ENCODE measurements at regions not wholly inside any gene's neighbourhood (a gene's known extent, or its start where the extent isn't known, plus 50 kb on each side); places are given as distances from the start of the nearest gene placed in this dataset.

DNA sequence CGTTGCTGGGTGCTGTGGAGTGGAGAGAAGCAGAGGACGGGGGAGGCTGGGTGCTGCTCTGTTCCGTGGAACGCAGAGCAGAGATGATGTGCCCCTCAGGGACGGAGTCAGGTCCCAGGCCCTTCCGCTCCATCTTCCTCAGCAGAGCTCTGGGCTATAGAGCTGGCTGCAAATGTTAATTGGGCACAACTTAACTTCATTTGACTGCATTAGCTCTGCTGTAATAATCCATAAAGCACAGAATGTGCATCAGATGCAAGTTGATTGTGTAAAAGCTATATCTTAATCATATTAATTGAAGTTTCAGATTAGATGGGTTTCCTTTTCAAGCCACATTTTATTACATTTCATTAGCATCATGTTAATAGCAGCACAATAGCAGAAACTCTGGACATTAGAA, 212.6 kb downstream of the ABCC12 start:
- Histone ChIP-seq H3K4me1 (ENCODE audit: control insufficient read depth, insufficient read depth, low read length) (no peaks in the 10 kb centered on the region; the same call in 1 of the 2 replicates), H3K9me3 (ENCODE audit: control insufficient read depth, insufficient read depth, low read depth, low read length) (no peaks in the 10 kb centered on the region), H3K36me3 (ENCODE audit: control insufficient read depth, insufficient read depth, low read length) (no peaks in the 10 kb centered on the region), H3K4me3 (ENCODE audit: low read depth, low read length) (no peak overlapping the region), H3K27me3 (ENCODE audit: control insufficient read depth, insufficient read depth, low read length) (no peaks in the 10 kb centered on the region), H3K9ac (ENCODE audit: low read length) (no peak overlapping the region), H3K27ac (ENCODE audit: low read depth, low read length) (no peak overlapping the region)

DNA sequence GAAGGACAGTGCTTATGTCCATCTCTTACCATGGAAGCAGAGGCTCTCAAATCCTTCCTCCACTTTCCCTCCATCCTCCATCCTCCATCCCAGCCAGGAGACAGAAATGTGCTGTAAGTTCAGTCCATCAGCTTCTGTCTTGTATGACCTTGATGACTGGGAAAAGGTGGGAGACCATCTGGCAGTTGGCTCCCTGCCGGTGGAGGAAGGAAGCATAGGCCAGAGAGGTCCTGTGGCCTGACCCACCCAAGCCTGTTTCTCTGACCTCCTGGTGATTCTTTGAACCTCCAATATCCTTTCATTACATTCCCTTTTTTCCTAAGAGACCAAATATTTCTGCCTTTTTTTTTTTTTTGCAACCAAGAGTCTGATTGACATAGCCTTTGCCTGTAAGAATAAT, 215.3 kb downstream of the ABCC12 start:
- H3K27me3 ChIP-seq (ENCODE audit: control insufficient read depth, insufficient read depth, low read length): no peaks in the 10 kb centered on the region
- no peaks in the 10 kb centered on the region for H3K36me3 ChIP-seq (ENCODE audit: control insufficient read depth, insufficient read depth, low read length)
- no peak overlapping the region for H3K4me3 ChIP-seq (ENCODE audit: low read depth, low read length)
- no peak overlapping the region for H3K27ac ChIP-seq (ENCODE audit: low read depth, low read length)
- no peak overlapping the region for H3K9ac ChIP-seq (ENCODE audit: low read length)
- H3K9me3 ChIP-seq (ENCODE audit: control insufficient read depth, insufficient read depth, low read depth, low read length): no peaks in the 10 kb centered on the region
- no peaks in the 10 kb centered on the region; the same call in 1 of the 2 replicates for H3K4me1 ChIP-seq (ENCODE audit: control insufficient read depth, insufficient read depth, low read length)

DNA sequence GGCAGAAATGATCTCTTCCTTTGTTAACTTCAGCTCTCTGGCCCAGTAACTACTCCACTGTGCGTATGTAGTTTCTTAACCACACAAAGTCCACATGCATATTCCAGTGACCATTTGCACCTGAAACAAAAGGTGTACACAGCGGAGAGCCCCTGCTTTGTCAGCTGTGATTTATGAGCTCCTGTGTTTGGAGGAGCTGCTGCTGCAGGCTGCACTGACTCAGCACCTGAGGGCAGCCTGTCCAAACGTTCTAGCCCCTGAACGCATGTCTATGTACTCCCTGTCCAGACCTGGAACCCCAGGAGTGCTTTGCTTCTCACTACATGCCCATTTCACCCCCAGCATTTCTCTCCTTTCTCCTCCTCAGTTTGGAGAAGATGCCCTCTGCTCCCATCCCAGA, 216.1 kb downstream of the ABCC12 start:
- Histone ChIP-seq H3K27me3 (ENCODE audit: control insufficient read depth, insufficient read depth, low read length) (no peaks in the 10 kb centered on the region), H3K36me3 (ENCODE audit: control insufficient read depth, insufficient read depth, low read length) (no peaks in the 10 kb centered on the region), H3K9ac (ENCODE audit: low read length) (no peak overlapping the region), H3K9me3 (ENCODE audit: control insufficient read depth, insufficient read depth, low read depth, low read length) (no peaks in the 10 kb centered on the region), H3K4me1 (ENCODE audit: control insufficient read depth, insufficient read depth, low read length) (no peaks in the 10 kb centered on the region; the same call in 1 of the 2 replicates), H3K27ac (ENCODE audit: low read depth, low read length) (no peak overlapping the region), H3K4me3 (ENCODE audit: low read depth, low read length) (no peak overlapping the region)

DNA sequence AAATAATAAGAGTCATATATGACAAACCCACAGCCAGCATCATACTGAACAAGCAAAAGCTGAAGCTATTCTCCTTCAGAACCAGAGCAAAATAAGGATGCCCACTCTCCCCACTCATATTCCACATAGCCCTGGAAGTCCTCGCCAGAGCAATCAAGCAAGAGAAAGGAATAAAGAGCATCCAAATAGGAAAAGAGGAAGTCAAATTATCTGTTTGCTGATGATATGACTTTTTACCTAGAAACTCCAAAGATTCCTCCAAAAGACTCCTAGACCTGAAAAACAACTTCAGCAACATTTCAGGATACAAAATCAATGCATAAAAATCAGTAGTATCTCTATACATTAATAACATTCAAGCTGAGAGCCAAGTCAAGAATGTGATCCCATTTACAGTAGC, 217.5 kb downstream of the ABCC12 start:
- Histone ChIP-seq H3K27ac (ENCODE audit: low read depth, low read length) (no peak overlapping the region), H3K36me3 (ENCODE audit: control insufficient read depth, insufficient read depth, low read length) (no peaks in the 10 kb centered on the region), H3K27me3 (ENCODE audit: control insufficient read depth, insufficient read depth, low read length) (no peaks in the 10 kb centered on the region), H3K9me3 (ENCODE audit: control insufficient read depth, insufficient read depth, low read depth, low read length) (no peaks in the 10 kb centered on the region), H3K9ac (ENCODE audit: low read length) (no peak overlapping the region), H3K4me1 (ENCODE audit: control insufficient read depth, insufficient read depth, low read length) (no peaks in the 10 kb centered on the region; the same call in 1 of the 2 replicates), H3K4me3 (ENCODE audit: low read depth, low read length) (no peak overlapping the region)

DNA sequence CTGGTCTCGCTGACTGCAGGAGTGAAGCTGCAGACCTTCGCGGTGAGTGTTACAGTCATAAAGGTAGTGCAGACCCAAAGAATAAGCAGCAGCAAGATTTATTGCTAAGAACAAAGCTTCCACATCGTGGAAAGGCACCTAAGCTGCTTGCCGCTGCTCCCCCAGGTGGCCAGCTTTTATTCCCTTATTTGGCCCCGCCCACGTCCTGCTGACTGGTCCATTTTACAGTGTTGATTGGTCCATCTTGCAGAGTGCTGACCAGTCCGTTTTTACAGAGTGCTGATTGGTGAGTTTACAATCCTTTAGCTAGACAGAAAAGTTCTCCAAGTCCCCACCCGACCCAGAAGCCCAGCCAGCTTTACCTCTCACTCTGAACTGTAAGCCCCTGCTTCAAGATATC, 227.8 kb downstream of the ABCC12 start:
- no peaks in the 10 kb centered on the region for H3K9me3 ChIP-seq (ENCODE audit: control insufficient read depth, insufficient read depth, low read depth, low read length)
- H3K27me3 ChIP-seq (ENCODE audit: control insufficient read depth, insufficient read depth, low read length): no peaks in the 10 kb centered on the region
- no peaks in the 10 kb centered on the region for H3K36me3 ChIP-seq (ENCODE audit: control insufficient read depth, insufficient read depth, low read length)
- no peak overlapping the region for H3K4me3 ChIP-seq (ENCODE audit: low read depth, low read length)
- no peak overlapping the region for H3K27ac ChIP-seq (ENCODE audit: low read depth, low read length)
- no peak overlapping the region for H3K9ac ChIP-seq (ENCODE audit: low read length)
- H3K4me1 ChIP-seq (ENCODE audit: control insufficient read depth, insufficient read depth, low read length): no peaks in the 10 kb centered on the region

DNA sequence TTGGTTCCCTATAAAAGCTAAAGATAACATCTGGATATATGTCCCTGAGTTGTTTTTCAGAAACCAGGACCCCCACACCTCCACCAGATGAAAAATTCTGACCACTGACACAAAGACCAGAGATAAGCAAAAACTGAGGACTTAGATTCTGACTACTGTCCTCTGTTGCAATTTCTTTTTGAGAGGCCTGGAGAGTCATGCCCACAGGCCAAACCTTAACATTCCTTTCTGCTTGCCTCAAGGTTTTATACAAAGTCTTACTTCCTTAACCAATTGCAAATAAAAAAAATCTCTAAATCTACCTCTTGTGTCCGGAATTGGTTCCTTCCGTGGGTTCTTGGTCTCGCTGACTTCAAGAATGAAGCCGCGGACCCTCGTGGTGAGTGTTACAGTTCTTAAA, 228.5 kb downstream of the ABCC12 start:
- Histone ChIP-seq H3K4me3 (ENCODE audit: low read depth, low read length) (no peak overlapping the region), H3K27me3 (ENCODE audit: control insufficient read depth, insufficient read depth, low read length) (no peaks in the 10 kb centered on the region), H3K27ac (ENCODE audit: low read depth, low read length) (no peak overlapping the region), H3K9ac (ENCODE audit: low read length) (no peak overlapping the region), H3K36me3 (ENCODE audit: control insufficient read depth, insufficient read depth, low read length) (no peaks in the 10 kb centered on the region), H3K4me1 (ENCODE audit: control insufficient read depth, insufficient read depth, low read length) (no peaks in the 10 kb centered on the region), H3K9me3 (ENCODE audit: control insufficient read depth, insufficient read depth, low read depth, low read length) (no peaks in the 10 kb centered on the region)

- H3K4me1 ChIP-seq (ENCODE audit: control insufficient read depth, insufficient read depth, low read length): no peaks in the 10 kb centered on the region
- H3K36me3 ChIP-seq (ENCODE audit: control insufficient read depth, insufficient read depth, low read length): no peaks in the 10 kb centered on the region
- no peak overlapping the region for H3K4me3 ChIP-seq (ENCODE audit: low read depth, low read length)
- no peak overlapping the region for H3K27ac ChIP-seq (ENCODE audit: low read depth, low read length)
- H3K27me3 ChIP-seq (ENCODE audit: control insufficient read depth, insufficient read depth, low read length): no peaks in the 10 kb centered on the region
- no peaks in the 10 kb centered on the region for H3K9me3 ChIP-seq (ENCODE audit: control insufficient read depth, insufficient read depth, low read depth, low read length)
- H3K9ac ChIP-seq (ENCODE audit: low read length): no peak overlapping the region
These were observed 229.9 kb downstream of the ABCC12 start for GRCh38 chr16:47925811-47926460.

GRCh38 chr16:47924950-47925349, 230.8 kb downstream of the ABCC12 start:
- Histone ChIP-seq H3K4me1 (ENCODE audit: control insufficient read depth, insufficient read depth, low read length) (no peaks in the 10 kb centered on the region), H3K27me3 (ENCODE audit: control insufficient read depth, insufficient read depth, low read length) (no peaks in the 10 kb centered on the region), H3K9ac (ENCODE audit: low read length) (no peak overlapping the region)

DNA sequence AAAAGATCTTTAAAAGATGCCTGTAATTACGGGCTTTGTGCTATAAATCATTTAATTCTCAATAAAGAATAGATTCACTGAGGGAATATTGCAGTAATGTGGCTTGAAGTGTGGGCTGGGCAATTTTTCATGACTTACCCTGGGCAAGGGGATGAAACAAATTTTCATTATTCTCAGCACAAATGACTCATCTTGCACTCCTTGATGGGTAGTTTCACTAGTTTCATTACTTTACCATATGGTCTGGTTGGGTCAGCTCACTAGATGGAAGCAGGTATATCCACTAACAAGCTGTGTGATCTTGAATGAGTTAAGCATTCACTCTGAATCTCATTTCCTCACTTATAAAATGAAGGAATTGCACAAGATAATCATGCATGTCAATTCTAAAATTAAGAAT, 234.3 kb downstream of the ABCC12 start:
- Histone ChIP-seq H3K4me3 (ENCODE audit: low read depth, low read length) (no peak overlapping the region), H3K9ac (ENCODE audit: low read length) (no peak overlapping the region), H3K27ac (ENCODE audit: low read depth, low read length) (no peak overlapping the region), H3K27me3 (ENCODE audit: control insufficient read depth, insufficient read depth, low read length) (no peaks in the 10 kb centered on the region), H3K4me1 (ENCODE audit: control insufficient read depth, insufficient read depth, low read length) (no peaks in the 10 kb centered on the region), H3K9me3 (ENCODE audit: control insufficient read depth, insufficient read depth, low read depth, low read length) (no peaks in the 10 kb centered on the region), H3K36me3 (ENCODE audit: control insufficient read depth, insufficient read depth, low read length) (no peaks in the 10 kb centered on the region)

More at GRCh38 chr16:47924950-47925349, 230.8 kb downstream of the ABCC12 start:
- Histone ChIP-seq H3K27ac (ENCODE audit: low read depth, low read length) (no peak overlapping the region), H3K36me3 (ENCODE audit: control insufficient read depth, insufficient read depth, low read length) (no peaks in the 10 kb centered on the region), H3K9me3 (ENCODE audit: control insufficient read depth, insufficient read depth, low read depth, low read length) (no peaks in the 10 kb centered on the region), H3K4me3 (ENCODE audit: low read depth, low read length) (no peak overlapping the region)

- H3K27me3 ChIP-seq (ENCODE audit: control insufficient read depth, insufficient read depth, low read length): no peaks in the 10 kb centered on the region
- no peak overlapping the region for H3K27ac ChIP-seq (ENCODE audit: low read depth, low read length)
- H3K9me3 ChIP-seq (ENCODE audit: control insufficient read depth, insufficient read depth, low read depth, low read length): no peaks in the 10 kb centered on the region
- no peaks in the 10 kb centered on the region for H3K36me3 ChIP-seq (ENCODE audit: control insufficient read depth, insufficient read depth, low read length)
- H3K4me1 ChIP-seq (ENCODE audit: control insufficient read depth, insufficient read depth, low read length): no peaks in the 10 kb centered on the region
- H3K4me3 ChIP-seq (ENCODE audit: low read depth, low read length): no peak overlapping the region
- H3K9ac ChIP-seq (ENCODE audit: low read length): no peak overlapping the region
These were observed 235.1 kb downstream of the ABCC12 start for GRCh38 chr16:47920709-47921108.

GRCh38 chr16:47917118-47917517, 238.7 kb downstream of the ABCC12 start:
- Histone ChIP-seq H3K27ac (ENCODE audit: low read depth, low read length) (no peak overlapping the region), H3K9ac (ENCODE audit: low read length) (no peak overlapping the region), H3K36me3 (ENCODE audit: control insufficient read depth, insufficient read depth, low read length) (no peaks in the 10 kb centered on the region), H3K27me3 (ENCODE audit: control insufficient read depth, insufficient read depth, low read length) (no peaks in the 10 kb centered on the region), H3K4me3 (ENCODE audit: low read depth, low read length) (no peak overlapping the region), H3K9me3 (ENCODE audit: control insufficient read depth, insufficient read depth, low read depth, low read length) (no peaks in the 10 kb centered on the region), H3K4me1 (ENCODE audit: control insufficient read depth, insufficient read depth, low read length) (no peaks in the 10 kb centered on the region)

GRCh38 chr16:47916266-47916665, 239.5 kb downstream of the ABCC12 start:
- Histone ChIP-seq H3K4me1 (ENCODE audit: control insufficient read depth, insufficient read depth, low read length) (no peaks in the 10 kb centered on the region), H3K27me3 (ENCODE audit: control insufficient read depth, insufficient read depth, low read length) (no peaks in the 10 kb centered on the region), H3K9ac (ENCODE audit: low read length) (no peak overlapping the region), H3K27ac (ENCODE audit: low read depth, low read length) (no peak overlapping the region), H3K36me3 (ENCODE audit: control insufficient read depth, insufficient read depth, low read length) (no peaks in the 10 kb centered on the region), H3K4me3 (ENCODE audit: low read depth, low read length) (no peak overlapping the region), H3K9me3 (ENCODE audit: control insufficient read depth, insufficient read depth, low read depth, low read length) (no peaks in the 10 kb centered on the region)
